HG03103 (cell line): ENCODE measurements at regions not wholly inside any gene's neighbourhood (a gene's known extent, or its start where the extent isn't known, plus 50 kb on each side); places are given as distances from the start of the nearest gene placed in this dataset.
"Not testable (repeated sequence)": the region's sequence is repeated elsewhere in the genome, so short reads cannot be mapped to it uniquely, and the experiment has no call there.

Experiments used
- ATAC-seq: cut with Tn5 transposase; IDR thresholded peaks from one replicate; pipeline ENCODE4 v1.9.1; 2021; ENCODE audit warnings: low read depth; ENCODE audit not compliant: unreplicated experiment

GRCh38 chr7:123264820-123265219 lies 65.1 kb upstream of the SLC13A1 start:
- not testable (repeated sequence) for ATAC-seq

GRCh38 chr7:123260428-123260960 lies 60.7 kb upstream of the SLC13A1 start:
- ATAC-seq = no peak

GRCh38 chr7:123259759-123260158 lies 60.0 kb upstream of the SLC13A1 start:
- no peak for ATAC-seq
